DOHH2 (cell line): ENCODE measurements at regions not wholly inside any gene's neighbourhood (a gene's known extent, or its start where the extent isn't known, plus 50 kb on each side); places are given as distances from the start of the nearest gene placed in this dataset.

Experiments
- CTCF ChIP-seq: fragments of 200-600 bp; sonication (generic); IDR thresholded peaks from one replicate; pipeline ENCODE4 v1.5.1; 2014; ENCODE audit warnings: antibody characterized with exemption, mild to moderate bottlenecking, low read depth, low read length; ENCODE audit not compliant: poor library complexity, severe bottlenecking
- EZH2phosphoT487 ChIP-seq: fragments of 200-600 bp; sonication (generic); IDR thresholded peaks from 2 replicates; pipeline ENCODE4 v1.6.1; 2017; ENCODE audit warnings: borderline replicate concordance, mild to moderate bottlenecking, antibody characterized with exemption, low read length, moderate library complexity, mixed read lengths

- TF ChIP-seq CTCF (no peak), EZH2phosphoT487 (no peak)
These were observed 65.5 kb upstream of the FAM216B start for GRCh38 chr13:42715909-42716308.
